Aorta (tissue), 5 donors: ENCODE measurements at regions not wholly inside any gene's neighbourhood (a gene's known extent, or its start where the extent isn't known, plus 50 kb on each side); places are given as distances from the start of the nearest gene placed in this dataset.
A peak's percentile ranks its signal among the peaks of the same experiment; 100 is the strongest.

Source experiments
- ATAC-seq: fragments of 200-7000 bp; cut with Tn5 transposase; one replicate; pipeline ENCODE4 v1.9.1; 2022; ENCODE audit warnings: moderate library complexity; ENCODE audit not compliant: low FRiP score
- DNase-seq, 2 donors: peaks; one replicate each; pipeline ENCODE4 v3.0.0-alpha.2; 2020
- H3K27ac ChIP-seq, 2 donors: one replicate each; pipeline ENCODE4 v1.5.1; 2013; ENCODE audit warnings: low read length in 2 of 2, mild to moderate bottlenecking in 2 of 2, moderate library complexity in 2 of 2, control low read depth in 1 of 2, inconsistent platforms in 1 of 2, low read depth in 1 of 2
- H3K27me3 ChIP-seq, 2 donors: one replicate each; pipeline ENCODE4 v1.6.1; 2013; ENCODE audit warnings: control low read depth in 1 of 2, low read length in 1 of 2, mild to moderate bottlenecking in 1 of 2, moderate library complexity in 1 of 2; ENCODE audit not compliant: insufficient read depth in 2 of 2, control insufficient read depth in 1 of 2
- H3K36me3 ChIP-seq, 2 donors: one replicate each; pipeline ENCODE4 v1.6.1; 2013; ENCODE audit warnings: control low read depth in 1 of 2, low read length in 1 of 2, mild to moderate bottlenecking in 1 of 2; ENCODE audit not compliant: insufficient read depth in 2 of 2, control insufficient read depth in 1 of 2
- H3K4me1 ChIP-seq, 2 donors: one replicate each; pipeline ENCODE4 v1.6.1; 2013; ENCODE audit warnings: low read length in 2 of 2, control low read depth in 1 of 2, mild to moderate bottlenecking in 1 of 2, moderate library complexity in 1 of 2; ENCODE audit not compliant: insufficient read depth in 2 of 2, control insufficient read depth in 1 of 2
- H3K4me3 ChIP-seq, 2 donors: one replicate each; pipeline ENCODE4 v1.5.1; 2013; ENCODE audit warnings: low read length in 2 of 2, control low read depth in 1 of 2, mild to moderate bottlenecking in 1 of 2
- H3K9me3 ChIP-seq: one replicate; pipeline ENCODE4 v1.6.1; 2013; ENCODE audit warnings: mild to moderate bottlenecking, low read length; ENCODE audit not compliant: control insufficient read depth
- WGBS, 2 donors: extraction: QIAGEN DNeasy Blood & Tissue Kit; methylation state at CpG; one replicate each; pipeline ENCODE4 v1.1.7; 2013; 5-methylcytosine and 5-hydroxymethylcytosine counted together
- intact Hi-C, 2 donors: fragments of 100-400 bp; cut with DNase I; formaldehyde crosslinking; loops; one replicate each; pipeline versions ENCODE4 v1.14.2 to v1.15.0; 2022
- donor health status: healthy with polysubstance abuse.
- donor health status: Bipolar disorder and iron deficiency.
- donor health status: DM: no; HTN: no; CAD: no.
- donor health status: DM: no; HTN: no; CAD: no.
- donor health status: DM: yes; HTN: yes; CAD: no.

- intact Hi-C loops: no loop called here
- Histone ChIP-seq H3K4me3 (no peak overlapping the region), H3K27ac (no peak overlapping the region), H3K9me3 (no peaks in the 10 kb centered on the region), H3K27me3 (no peaks in the 10 kb centered on the region), H3K36me3 (no peaks in the 10 kb centered on the region), H3K4me1 (peaks cover 0 to 1% of the 10 kb centered on the region in 2 donors)
- DNase-seq: no peak
- WGBS, 2 donors: 92 to 94% methylated on average over 6 of the region's 6 CpGs
- no peak for ATAC-seq
These were observed 392.2 kb upstream of the CELF2 start for GRCh38 chr10:10625491-10625890.

DNA sequence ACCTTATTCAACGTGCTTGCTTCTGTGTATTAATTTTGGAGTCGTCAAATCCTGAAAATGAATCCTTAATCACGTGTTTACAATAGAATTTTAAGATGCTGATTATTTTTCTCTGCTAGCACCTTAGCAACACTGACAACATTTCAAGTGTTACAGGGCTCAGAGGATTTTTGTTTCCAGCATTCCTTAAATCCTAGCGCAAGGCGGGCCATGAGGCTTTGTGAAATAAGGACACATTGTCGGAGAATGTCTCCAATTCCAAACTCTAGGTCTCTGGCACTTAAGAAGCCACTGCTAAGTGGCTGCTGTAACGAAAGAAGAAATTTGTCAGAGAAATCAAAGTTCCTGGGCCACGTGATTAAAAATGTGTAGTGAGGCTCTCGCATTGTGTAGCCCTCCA is 390.9 kb upstream of the CELF2 start:
- WGBS, 2 donors: 92 to 94% methylated on average over 9 of the region's 9 CpGs
- Histone ChIP-seq H3K27ac (no peak overlapping the region), H3K4me3 (no peak overlapping the region), H3K36me3 (no peaks in the 10 kb centered on the region), H3K4me1 (peaks cover 0 to 1% of the 10 kb centered on the region in 2 donors), H3K9me3 (no peaks in the 10 kb centered on the region), H3K27me3 (no peaks in the 10 kb centered on the region)
- no peak for ATAC-seq
- no peak for DNase-seq
- intact Hi-C loops: no loop called here

DNA sequence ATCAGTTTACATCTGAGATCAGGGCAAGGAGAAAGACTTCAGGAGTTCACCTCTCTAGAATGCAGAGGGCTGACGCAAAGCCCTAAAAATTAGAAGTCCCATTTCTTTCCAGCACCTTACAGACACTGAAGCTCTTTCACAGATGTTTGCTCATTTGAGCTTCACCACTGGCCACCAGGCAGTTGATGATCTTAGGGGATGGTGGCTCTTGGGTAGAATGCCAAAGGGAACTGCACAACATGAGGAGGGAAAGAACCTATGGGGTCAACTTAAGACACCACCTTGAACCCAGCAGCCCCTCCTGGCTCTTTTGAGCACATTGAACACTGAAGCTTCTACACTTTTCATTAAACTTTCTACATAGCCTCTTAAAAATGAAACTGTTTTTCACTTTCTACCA is 390.3 kb upstream of the CELF2 start:
- no peaks in the 10 kb centered on the region for H3K27me3 ChIP-seq
- H3K4me3 ChIP-seq: no peak overlapping the region
- no peak overlapping the region for H3K27ac ChIP-seq
- H3K9me3 ChIP-seq: no peaks in the 10 kb centered on the region
- H3K36me3 ChIP-seq: no peaks in the 10 kb centered on the region
- DNase-seq: no peak
- intact Hi-C loops: no loop called here
- peak; percentile 27 for ATAC-seq
- H3K4me1 ChIP-seq: peaks cover 0 to 1% of the 10 kb centered on the region in 2 donors
- WGBS, 2 donors: 95 to 96% methylated on average over 1 of the region's 1 CpG

- H3K4me1 ChIP-seq: peaks cover 0 to 1% of the 10 kb centered on the region in 2 donors
- ATAC-seq: no peak
These were observed 388.2 kb upstream of the CELF2 start for GRCh38 chr10:10629512-10629911.

GRCh38 chr10:10630281-10630680 is 387.4 kb upstream of the CELF2 start:
- DNase-seq: no peak
- H3K9me3 ChIP-seq: peaks cover 2% of the 10 kb centered on the region
- H3K4me1 ChIP-seq: peaks cover 0 to 1% of the 10 kb centered on the region in 2 donors
- 80 to 89% methylated on average over 3 of the region's 3 CpGs for WGBS, 2 donors
- H3K4me3 ChIP-seq: no peak overlapping the region
- no peak for ATAC-seq
- H3K36me3 ChIP-seq: no peaks in the 10 kb centered on the region
- H3K27ac ChIP-seq: no peak overlapping the region
- no peaks in the 10 kb centered on the region for H3K27me3 ChIP-seq
- intact Hi-C loops: no loop called here

More at GRCh38 chr10:10629512-10629911, 388.2 kb upstream of the CELF2 start:
- H3K27me3 ChIP-seq: no peaks in the 10 kb centered on the region
- H3K36me3 ChIP-seq: no peaks in the 10 kb centered on the region
- no peaks in the 10 kb centered on the region for H3K9me3 ChIP-seq
- DNase-seq: no peak
- intact Hi-C loops: no loop called here
- no peak overlapping the region for H3K4me3 ChIP-seq
- WGBS, 2 donors: 5 to 8% methylated on average over 3 of the region's 3 CpGs
- H3K27ac ChIP-seq: no peak overlapping the region

DNA sequence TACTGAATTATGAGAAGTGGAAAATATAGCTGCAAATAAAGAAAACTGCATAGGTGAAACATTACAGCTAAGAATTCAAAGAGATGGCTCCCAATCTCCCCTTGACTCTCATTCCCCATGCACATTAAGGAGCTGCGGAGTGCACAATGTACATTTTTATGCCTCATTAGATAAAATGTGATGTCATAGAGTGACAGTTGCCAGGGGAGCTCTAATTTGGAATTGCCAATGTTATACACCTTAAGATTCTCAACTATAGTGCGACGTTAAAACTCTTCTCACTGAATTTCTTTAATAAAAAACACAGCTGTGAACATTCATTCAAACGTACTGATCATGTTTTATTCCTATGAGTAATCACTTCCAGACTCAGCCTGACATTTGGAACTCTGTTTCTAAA is 386.9 kb upstream of the CELF2 start:
- Histone ChIP-seq H3K9me3 (peaks cover 2% of the 10 kb centered on the region), H3K4me3 (no peak overlapping the region), H3K27me3 (no peaks in the 10 kb centered on the region), H3K27ac (no peak overlapping the region), H3K36me3 (no peaks in the 10 kb centered on the region), H3K4me1 (peaks cover 0 to 1% of the 10 kb centered on the region in 2 donors)
- intact Hi-C loops: no loop called here
- ATAC-seq (no peak), DNase-seq (no peak)
- 88 to 91% methylated on average over 4 of the region's 4 CpGs for WGBS, 2 donors

DNA sequence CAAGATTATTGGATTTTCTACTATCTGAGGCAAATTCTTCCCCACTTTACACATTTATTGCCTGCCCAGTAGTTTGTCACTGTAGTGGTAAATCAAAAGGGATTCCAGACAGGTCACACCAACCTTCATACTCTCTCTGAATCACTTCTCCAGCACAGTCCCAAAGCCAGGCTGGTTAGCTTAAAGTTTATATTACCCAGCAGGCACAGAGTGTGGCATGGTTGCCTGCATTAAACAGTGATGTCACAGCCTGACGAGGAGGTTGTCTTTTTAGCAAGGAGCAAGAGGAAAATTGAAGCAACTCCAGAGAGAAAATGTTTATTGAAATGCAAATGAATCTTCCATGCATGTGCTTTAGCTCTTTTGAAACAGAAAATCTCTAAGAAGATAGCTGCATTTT is 375.5 kb upstream of the CELF2 start:
- intact Hi-C loops: no loop called here
- DNase-seq (no peak), ATAC-seq (peak; percentile 37)
- no peaks in the 10 kb centered on the region for H3K9me3 ChIP-seq
- H3K36me3 ChIP-seq: no peaks in the 10 kb centered on the region
- H3K27me3 ChIP-seq: no peaks in the 10 kb centered on the region
- H3K27ac ChIP-seq: peak overlapping the region; percentile 69 to 94
- peaks cover 2 to 11% of the 10 kb centered on the region in 2 donors for H3K4me1 ChIP-seq
- no peak overlapping the region for H3K4me3 ChIP-seq
- 1 to 8% methylated on average over 1 of the region's 1 CpG for WGBS, 2 donors

DNA sequence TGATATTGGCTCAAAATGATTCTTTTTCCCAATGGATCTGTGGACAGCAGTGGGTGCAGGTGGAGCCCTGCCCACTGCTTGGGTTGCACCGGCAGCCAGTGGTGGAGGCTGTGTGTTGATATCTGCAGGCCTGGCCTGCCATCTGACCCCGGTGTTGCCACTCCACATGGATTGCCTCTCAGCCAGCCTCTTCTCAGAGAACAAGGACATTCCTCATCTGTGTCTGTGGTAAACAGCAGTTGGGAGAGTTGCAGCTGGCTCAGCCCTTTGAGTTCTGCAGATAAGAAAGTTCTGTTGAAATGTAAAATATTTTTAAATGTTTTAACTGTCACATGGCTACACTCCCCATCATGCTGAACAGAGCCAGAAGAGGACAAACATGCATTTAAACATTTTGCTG is 374.9 kb upstream of the CELF2 start:
- peak; percentile 82 for ATAC-seq
- H3K4me1 ChIP-seq: peaks cover 2 to 11% of the 10 kb centered on the region in 2 donors
- no peaks in the 10 kb centered on the region for H3K27me3 ChIP-seq
- no peak overlapping the region for H3K4me3 ChIP-seq
- DNase-seq: peak; percentile 73 to 77
- H3K27ac ChIP-seq: peak overlapping the region in 1 of 2 donors; percentile 2
- WGBS, 2 donors: 4 to 5% methylated on average over 2 of the region's 2 CpGs
- intact Hi-C loops: no loop called here
- H3K9me3 ChIP-seq: no peaks in the 10 kb centered on the region
- no peaks in the 10 kb centered on the region for H3K36me3 ChIP-seq

- DNase-seq (peak in 1 of 2 donors; percentile 41), ATAC-seq (peak; percentile 19)
- intact Hi-C loops: no loop called here
- 34 to 40% methylated on average over 5 of the region's 5 CpGs for WGBS, 2 donors
- peaks cover 2 to 11% of the 10 kb centered on the region in 2 donors for H3K4me1 ChIP-seq
- no peaks in the 10 kb centered on the region for H3K9me3 ChIP-seq
- H3K4me3 ChIP-seq: no peak overlapping the region
- no peaks in the 10 kb centered on the region for H3K27me3 ChIP-seq
- H3K27ac ChIP-seq: no peak overlapping the region
- H3K36me3 ChIP-seq: no peaks in the 10 kb centered on the region
These were observed 373.5 kb upstream of the CELF2 start for GRCh38 chr10:10644008-10644646.
